ENCODE measurements at regions not wholly inside any gene's neighbourhood (a gene's known extent, or its start where the extent isn't known, plus 50 kb on each side); places are given as distances from the start of the nearest gene placed in this dataset.

- TF ChIP-seq ATF6 (CRISPR knock-in tag; IDR thresholded peaks at IDR 0.05) (no peak), SMAD4 (CRISPR knock-in tag; IDR thresholded peaks at IDR 0.05) (no peak), FOXP1 (CRISPR knock-in tag; IDR thresholded peaks at IDR 0.05; ENCODE audit: borderline replicate concordance) (no peak)
Measured at GRCh38 chr18:33873112-33873511, 295.1 kb downstream of the ASXL3 start (continued).

GRCh38 chr18:33871363-33872025, 293.5 kb downstream of the ASXL3 start:
- H3K36me3 Mint-ChIP-seq, result no peaks in the 10 kb centered on the region
- no peaks in the 10 kb centered on the region; the same call in 1 of the 2 replicates for H3K27me3 Mint-ChIP-seq (ENCODE audit: low read depth)
- CTCF ChIA-PET, result no interaction called here
- peaks cover under 1% of the 10 kb centered on the region; the same call in 1 of the 2 replicates for H3K9me3 Mint-ChIP-seq
- H3K27ac Mint-ChIP-seq, result no peak overlapping the region
- H3K4me3 Mint-ChIP-seq, result no peak overlapping the region
- POLR2A ChIA-PET, result no interaction called here
- TF ChIP-seq PRRX2 (CRISPR knock-in tag; IDR thresholded peaks at IDR 0.05) (no peak), CREB1 (CRISPR knock-in tag; IDR thresholded peaks at IDR 0.05) (no peak), FOXP4 (CRISPR knock-in tag; IDR thresholded peaks at IDR 0.05) (no peak), ZBTB21 (CRISPR knock-in tag; IDR thresholded peaks at IDR 0.05; ENCODE audit: borderline replicate concordance) (no peak)
- H3K4me1 Mint-ChIP-seq, result peaks cover 11% of the 10 kb centered on the region
- ATAC-seq, result no peak
- DNase-seq (ENCODE audit: low spot score), result no peak

- H3K36me3 Mint-ChIP-seq, result peaks cover 2% of the 10 kb centered on the region; the same call in 1 of the 2 replicates
- ATAC-seq, result no peak
- peaks cover 15% of the 10 kb centered on the region for H3K4me1 Mint-ChIP-seq
- ChIA-PET POLR2A (no interaction called here), CTCF (no interaction called here)
- TF ChIP-seq CREB1 (CRISPR knock-in tag; IDR thresholded peaks at IDR 0.05), result no peak
- TF ChIP-seq ELF4 (CRISPR knock-in tag; IDR thresholded peaks at IDR 0.05; ENCODE audit: low read depth), result no peak
- no peak for TF ChIP-seq RELA (CRISPR knock-in tag; IDR thresholded peaks at IDR 0.05; ENCODE audit: borderline replicate concordance)
- TF ChIP-seq CDX4 (CRISPR knock-in tag; IDR thresholded peaks at IDR 0.05; ENCODE audit: borderline replicate concordance), result no peak
- no peak for TF ChIP-seq ZNF263 (CRISPR knock-in tag; IDR thresholded peaks at IDR 0.05; ENCODE audit: low read depth)
- no peak for TF ChIP-seq USF1 (CRISPR knock-in tag; IDR thresholded peaks at IDR 0.05)
- no peak for TF ChIP-seq NR1H2 (CRISPR knock-in tag; IDR thresholded peaks at IDR 0.05)
- no peak for TF ChIP-seq ZNF416 (CRISPR knock-in tag; IDR thresholded peaks at IDR 0.05)
- no peak for TF ChIP-seq FOXJ3 (CRISPR knock-in tag; IDR thresholded peaks at IDR 0.05; ENCODE audit: borderline replicate concordance)
- TF ChIP-seq MLX (CRISPR knock-in tag; IDR thresholded peaks at IDR 0.05), result no peak
- TF ChIP-seq ZSCAN18 (CRISPR knock-in tag; IDR thresholded peaks at IDR 0.05), result no peak
- H3K9me3 Mint-ChIP-seq, result peaks cover 15% of the 10 kb centered on the region
- H3K27me3 Mint-ChIP-seq (ENCODE audit: low read depth), result no peaks in the 10 kb centered on the region; the same call in 1 of the 2 replicates
- no peak overlapping the region for H3K27ac Mint-ChIP-seq
- no peak overlapping the region for H3K4me3 Mint-ChIP-seq
- DNase-seq (ENCODE audit: low spot score), result no peak
Measured at GRCh38 chr18:33870059-33870458, 292.0 kb downstream of the ASXL3 start.

Measured in WTC11 (cell line).